T-cell (primary cell): ENCODE measurements at regions not wholly inside any gene's neighbourhood (a gene's known extent, or its start where the extent isn't known, plus 50 kb on each side); places are given as distances from the start of the nearest gene placed in this dataset.
A peak's percentile ranks its signal among the peaks of the same experiment; 100 is the strongest.

Experiments used
- ATAC-seq, 4 experiments: fragments of 200-7000 bp in 3 of 4; fragments of 150-1000 bp in 1 of 4; cut with Tn5 transposase; replicated peaks in 1 of 4; 1 replicate in 3 of 4; 2 replicates in 1 of 4; pipeline ENCODE4 v1.10.0; 2021; ENCODE audit warnings: moderate library complexity in 3 of 4, mild to moderate bottlenecking in 2 of 4, moderate number of reproducible peaks in 1 of 4
- CTCF ChIA-PET, 2 donors: fragments of 300-600 bp; sonication (Branson Sonifier 250); formaldehyde crosslinking; loops; one replicate each; lab custom pipeline; 2022; ENCODE audit warnings: antibody characterized with exemption in 2 of 2; lab: Charles Lee
- POLR2A ChIA-PET, 2 donors: fragments of 300-600 bp; sonication (Branson Sonifier 250); formaldehyde crosslinking; loops; one replicate each; lab custom pipeline; 2022; ENCODE audit warnings: antibody characterized with exemption in 2 of 2; lab: Charles Lee
- DNase-seq, 35 experiments: peaks; one replicate each; pipeline versions ENCODE4 v3.0.0 to v3.0.0-alpha.2; 2013 to 2023
- H3K27ac ChIP-seq: one replicate; pipeline ENCODE4 v1.5.1; 2013; ENCODE audit warnings: low read length
- H3K27me3 ChIP-seq, 2 experiments: replicated peaks in 1 of 2; 1 replicate in 1 of 2; 2 replicates in 1 of 2; pipeline versions ENCODE4 v1.6.1 to v1.7.0; 2013; ENCODE audit warnings: low read length in 1 of 2, mixed read lengths in 1 of 2; ENCODE audit not compliant: control insufficient read depth in 2 of 2, insufficient read depth in 2 of 2; ENCODE audit errors: extremely low read depth in 1 of 2
- H3K36me3 ChIP-seq, 2 donors: 1 replicate in 1 of 2; 2 replicates in 1 of 2; pipeline versions ENCODE4 v1.6.1 to v1.7.0; 2013; ENCODE audit warnings: low read length in 1 of 2; ENCODE audit not compliant: control insufficient read depth in 2 of 2, insufficient read depth in 1 of 2; ENCODE audit errors: extremely low read depth in 1 of 2
- H3K4me1 ChIP-seq, 2 experiments: 1 replicate in 1 of 2; 2 replicates in 1 of 2; pipeline versions ENCODE4 v1.6.1 to v1.7.0; 2013; ENCODE audit warnings: low read length in 2 of 2, mixed read lengths in 1 of 2; ENCODE audit not compliant: insufficient read depth in 2 of 2, control insufficient read depth in 1 of 2; ENCODE audit errors: extremely low read depth in 1 of 2
- H3K4me3 ChIP-seq, 2 donors: 1 replicate in 1 of 2; 2 replicates in 1 of 2; pipeline versions ENCODE4 v1.5.1 to v1.7.0; 2013; ENCODE audit warnings: mild to moderate bottlenecking in 2 of 2, low read length in 1 of 2, moderate library complexity in 1 of 2; ENCODE audit not compliant: control insufficient read depth in 1 of 2; ENCODE audit errors: extremely low read depth in 1 of 2
- H3K9me3 ChIP-seq: 2 replicates; pipeline ENCODE4 v1.7.0; 2013
- H3K27ac Mint-ChIP-seq, 2 donors: one replicate each; pipeline ENCODE4 v1.8.0; 2020 to 2021; ENCODE audit warnings: mild to moderate bottlenecking in 2 of 2, mixed read lengths in 2 of 2
- H3K27me3 Mint-ChIP-seq, 2 donors: one replicate each; pipeline ENCODE4 v1.8.0; 2021 to 2022; ENCODE audit warnings: mixed read lengths in 2 of 2
- H3K36me3 Mint-ChIP-seq: one replicate; pipeline ENCODE4 v1.8.0; 2021; ENCODE audit warnings: mixed read lengths
- H3K4me1 Mint-ChIP-seq, 3 donors: one replicate each; pipeline ENCODE4 v1.8.0; 2020 to 2022; ENCODE audit warnings: mixed read lengths in 3 of 3, mild to moderate bottlenecking in 1 of 3
- H3K4me3 Mint-ChIP-seq, 3 donors: one replicate each; pipeline ENCODE4 v1.8.0; 2020 to 2022; ENCODE audit warnings: mild to moderate bottlenecking in 3 of 3, mixed read lengths in 3 of 3, moderate library complexity in 3 of 3
- H3K9me3 Mint-ChIP-seq, 3 donors: one replicate each; pipeline ENCODE4 v1.8.0; 2020 to 2022; ENCODE audit warnings: mixed read lengths in 3 of 3
- WGBS: methylation state at CpG from one replicate; pipeline ENCODE4 v1.1.5; 2013; ENCODE audit warnings: missing lambda C conversion rate; ENCODE audit not compliant: insufficient coverage; 5-methylcytosine and 5-hydroxymethylcytosine counted together

DNA sequence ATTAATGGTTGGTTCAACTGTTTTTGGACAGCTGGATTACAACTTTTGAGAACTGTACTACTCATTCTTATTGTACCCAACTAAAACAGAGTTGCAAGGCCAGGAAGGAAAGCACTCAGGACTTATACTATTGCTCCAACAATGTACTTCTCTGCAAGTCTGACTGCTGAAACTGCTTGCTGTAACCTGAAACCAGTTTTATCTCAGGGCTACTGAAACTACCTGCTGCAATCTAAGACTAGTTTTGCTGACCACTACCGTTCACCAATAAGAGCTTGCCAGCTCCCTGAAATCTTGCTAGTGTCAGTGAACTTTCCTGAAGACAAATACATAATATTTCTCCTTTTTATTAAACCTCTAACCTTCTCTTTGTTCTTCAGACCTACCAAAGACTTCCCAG, 157.3 kb downstream of the CDCA7 start:
- no peaks in the 10 kb centered on the region for H3K9me3 ChIP-seq
- H3K27me3 ChIP-seq = peaks cover 0 to 8% of the 10 kb centered on the region in 2 experiments
- no peaks in the 10 kb centered on the region for H3K36me3 ChIP-seq
- H3K4me1 ChIP-seq = no peaks in the 10 kb centered on the region
- Mint-ChIP-seq H3K9me3 (peaks cover under 1 to 6% (median 3%) of the 10 kb centered on the region in 3 donors), H3K27me3 (peaks cover 14 to 28% of the 10 kb centered on the region in 2 donors), H3K36me3 (no peaks in the 10 kb centered on the region), H3K27ac (no peak overlapping the region), H3K4me3 (no peak overlapping the region), H3K4me1 (no peaks in the 10 kb centered on the region)
- H3K27ac ChIP-seq = no peak overlapping the region
- ATAC-seq (no peak), DNase-seq (no peak)
- CTCF ChIA-PET = no interaction called here
- POLR2A ChIA-PET = no interaction called here
- no peak overlapping the region for H3K4me3 ChIP-seq
- WGBS = 90% methylated on average over 1 of the region's 1 CpG

- ChIA-PET POLR2A (interaction anchor here in 1 of 2 donors (0.6 kb wide), 1 partner anchor 53 kb away, joined by 3 read pairs; no protein-coding TSS in a partner anchor), CTCF (no interaction called here)
- WGBS = 69% methylated on average over 4 of the region's 8 CpGs
- H3K4me1 Mint-ChIP-seq = no peaks in the 10 kb centered on the region
- H3K9me3 ChIP-seq = no peaks in the 10 kb centered on the region
- H3K4me3 Mint-ChIP-seq = no peak overlapping the region
- no peak overlapping the region for H3K27ac Mint-ChIP-seq
- H3K27ac ChIP-seq = no peak overlapping the region
- peaks cover 0 to 3% of the 10 kb centered on the region in 2 experiments for H3K27me3 ChIP-seq
- DNase-seq (no peak), ATAC-seq (no peak)
- H3K36me3 ChIP-seq = no peaks in the 10 kb centered on the region
- H3K27me3 Mint-ChIP-seq = peaks cover 14 to 24% of the 10 kb centered on the region in 2 donors
- peaks cover 6 to 12% (median 11%) of the 10 kb centered on the region in 3 donors for H3K9me3 Mint-ChIP-seq
- H3K36me3 Mint-ChIP-seq = no peaks in the 10 kb centered on the region
- no peak overlapping the region for H3K4me3 ChIP-seq
- no peaks in the 10 kb centered on the region for H3K4me1 ChIP-seq
Observed at GRCh38 chr2:173513107-173513727, 158.5 kb downstream of the CDCA7 start.

GRCh38 chr2:173520918-173521317, 166.2 kb downstream of the CDCA7 start:
- DNase-seq (no peak), ATAC-seq (no peak)
- Mint-ChIP-seq H3K36me3 (no peaks in the 10 kb centered on the region), H3K4me1 (no peaks in the 10 kb centered on the region), H3K27me3 (peaks cover 4 to 26% of the 10 kb centered on the region in 2 donors), H3K27ac (no peak overlapping the region), H3K4me3 (no peak overlapping the region), H3K9me3 (peaks cover 5 to 18% (median 16%) of the 10 kb centered on the region in 3 donors)
- ChIA-PET POLR2A (no interaction called here), CTCF (no interaction called here)
- Histone ChIP-seq H3K27me3 (no peaks in the 10 kb centered on the region), H3K9me3 (no peaks in the 10 kb centered on the region), H3K27ac (no peak overlapping the region), H3K4me3 (no peak overlapping the region), H3K36me3 (no peaks in the 10 kb centered on the region), H3K4me1 (no peaks in the 10 kb centered on the region)
- no CpG with 5 or more reads among the region's 2 CpGs for WGBS

DNA sequence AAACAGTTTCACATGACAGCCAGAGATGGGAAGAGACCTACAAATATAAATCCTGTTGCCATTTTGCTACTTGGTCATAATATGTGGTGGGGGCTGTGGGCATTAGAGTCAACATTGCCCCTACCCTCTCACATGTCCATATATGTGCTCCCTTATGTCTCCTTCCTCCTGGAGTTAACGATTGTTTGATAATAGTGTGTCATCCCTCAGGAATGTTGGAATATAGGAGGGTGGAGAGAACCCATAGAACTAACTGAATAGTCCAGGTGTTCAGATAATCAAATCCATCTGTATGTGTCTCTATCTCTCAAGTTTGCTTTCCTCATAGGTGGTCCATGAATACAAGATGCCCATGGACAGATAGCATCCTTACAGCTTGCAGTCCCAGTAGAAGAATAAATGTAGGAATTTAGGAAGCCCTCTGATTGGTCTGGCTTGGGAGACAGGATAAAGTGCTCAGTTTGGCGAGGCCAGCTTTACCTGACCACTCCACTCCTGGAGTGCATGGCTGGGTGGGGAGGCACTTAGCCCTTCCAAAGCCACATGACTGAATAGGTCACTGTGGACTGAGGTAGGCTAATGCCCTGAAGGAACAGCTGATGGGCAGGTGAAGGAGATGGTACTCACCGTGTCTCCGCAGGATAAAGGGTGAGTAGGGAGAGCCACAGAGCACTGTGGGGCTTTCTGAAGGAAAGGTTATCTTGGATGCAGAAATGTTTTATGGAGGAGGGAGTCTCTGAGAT, 166.9 kb downstream of the CDCA7 start:
- ChIA-PET CTCF (no interaction called here), POLR2A (no interaction called here)
- Histone ChIP-seq H3K4me1 (no peaks in the 10 kb centered on the region), H3K36me3 (no peaks in the 10 kb centered on the region), H3K27ac (no peak overlapping the region), H3K4me3 (no peak overlapping the region), H3K9me3 (no peaks in the 10 kb centered on the region), H3K27me3 (no peaks in the 10 kb centered on the region)
- Mint-ChIP-seq H3K4me3 (no peak overlapping the region), H3K4me1 (no peaks in the 10 kb centered on the region), H3K27ac (no peak overlapping the region), H3K27me3 (peaks cover 4 to 26% of the 10 kb centered on the region in 2 donors), H3K36me3 (no peaks in the 10 kb centered on the region), H3K9me3 (peaks cover 5 to 18% (median 16%) of the 10 kb centered on the region in 3 donors)
- 89% methylated on average over 2 of the region's 4 CpGs for WGBS
- ATAC-seq (peak in 1 of 4 experiments; percentile 31), DNase-seq (no peak)

DNA sequence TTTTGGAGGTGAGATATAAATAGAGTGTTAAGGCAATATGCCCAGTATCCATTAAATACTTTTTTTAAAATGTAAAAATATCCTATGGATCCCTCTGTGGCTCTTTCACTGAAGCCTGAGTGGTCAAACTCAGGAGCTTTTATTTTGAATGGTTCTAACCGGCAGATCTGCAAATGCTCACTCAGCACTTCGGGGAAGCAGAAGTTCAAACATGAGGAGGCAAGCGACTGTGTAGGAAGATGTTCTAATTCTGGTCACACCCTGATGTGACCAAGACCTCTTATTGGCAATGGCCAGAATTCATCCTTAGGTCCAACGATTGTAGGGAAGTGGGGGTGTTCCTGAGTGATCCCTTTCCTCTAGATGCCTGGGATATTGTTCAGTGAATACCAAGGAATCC, 168.8 kb downstream of the CDCA7 start:
- Mint-ChIP-seq H3K27me3 (peaks cover 2 to 26% of the 10 kb centered on the region in 2 donors), H3K36me3 (no peaks in the 10 kb centered on the region), H3K4me3 (no peak overlapping the region), H3K9me3 (peaks cover 4% of the 10 kb centered on the region in 3 donors), H3K27ac (no peak overlapping the region), H3K4me1 (no peaks in the 10 kb centered on the region)
- Histone ChIP-seq H3K4me3 (no peak overlapping the region), H3K27ac (no peak overlapping the region), H3K36me3 (no peaks in the 10 kb centered on the region), H3K27me3 (no peaks in the 10 kb centered on the region), H3K4me1 (no peaks in the 10 kb centered on the region), H3K9me3 (no peaks in the 10 kb centered on the region)
- WGBS = 18% methylated on average over 3 of the region's 4 CpGs
- DNase-seq (no peak), ATAC-seq (no peak)
- CTCF ChIA-PET = no interaction called here
- POLR2A ChIA-PET = no interaction called here

- DNase-seq (no peak), ATAC-seq (no peak)
- Mint-ChIP-seq H3K27ac (no peak overlapping the region), H3K4me1 (no peaks in the 10 kb centered on the region), H3K4me3 (no peak overlapping the region), H3K9me3 (no peaks in the 10 kb centered on the region), H3K36me3 (no peaks in the 10 kb centered on the region), H3K27me3 (peaks cover 0 to 25% of the 10 kb centered on the region in 2 donors)
- no peaks in the 10 kb centered on the region for H3K4me1 ChIP-seq
- POLR2A ChIA-PET = interaction anchor here in 1 of 2 donors (0.7 kb wide), 1 partner anchor 474 kb away, joined by 3 read pairs; no protein-coding TSS in a partner anchor
- H3K27ac ChIP-seq = no peak overlapping the region
- H3K27me3 ChIP-seq = no peaks in the 10 kb centered on the region
- CTCF ChIA-PET = no interaction called here
- WGBS = 100% methylated on average over 2 of the region's 7 CpGs
- no peak overlapping the region for H3K4me3 ChIP-seq
- no peaks in the 10 kb centered on the region for H3K9me3 ChIP-seq
- H3K36me3 ChIP-seq = no peaks in the 10 kb centered on the region
Observed at GRCh38 chr2:173524256-173524955, 169.7 kb downstream of the CDCA7 start.
